ENCODE measurements at regions not wholly inside any gene's neighbourhood (a gene's known extent, or its start where the extent isn't known, plus 50 kb on each side); places are given as distances from the start of the nearest gene placed in this dataset.

DNA sequence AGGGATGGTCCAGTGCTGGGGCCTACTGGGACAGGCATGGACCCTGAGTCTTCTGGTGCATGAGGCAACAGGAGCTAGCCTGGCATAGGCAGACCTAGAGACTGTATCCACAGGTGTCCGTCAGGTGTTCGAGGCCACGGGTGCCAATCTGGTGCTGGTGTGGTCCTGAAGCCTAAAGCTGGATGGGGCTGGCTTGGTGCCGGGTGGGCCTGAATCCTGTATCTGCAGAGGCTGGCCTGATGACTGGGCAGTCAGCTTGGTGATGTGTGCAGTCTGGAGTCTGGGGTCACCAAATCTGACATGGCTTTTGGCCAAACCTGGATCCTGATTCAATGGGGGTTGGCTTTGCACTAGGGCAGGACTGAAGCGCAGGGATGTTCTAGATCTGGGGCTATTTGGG is 269.8 kb upstream of the GRIA3 start:
- TF ChIP-seq, protein P1, sequence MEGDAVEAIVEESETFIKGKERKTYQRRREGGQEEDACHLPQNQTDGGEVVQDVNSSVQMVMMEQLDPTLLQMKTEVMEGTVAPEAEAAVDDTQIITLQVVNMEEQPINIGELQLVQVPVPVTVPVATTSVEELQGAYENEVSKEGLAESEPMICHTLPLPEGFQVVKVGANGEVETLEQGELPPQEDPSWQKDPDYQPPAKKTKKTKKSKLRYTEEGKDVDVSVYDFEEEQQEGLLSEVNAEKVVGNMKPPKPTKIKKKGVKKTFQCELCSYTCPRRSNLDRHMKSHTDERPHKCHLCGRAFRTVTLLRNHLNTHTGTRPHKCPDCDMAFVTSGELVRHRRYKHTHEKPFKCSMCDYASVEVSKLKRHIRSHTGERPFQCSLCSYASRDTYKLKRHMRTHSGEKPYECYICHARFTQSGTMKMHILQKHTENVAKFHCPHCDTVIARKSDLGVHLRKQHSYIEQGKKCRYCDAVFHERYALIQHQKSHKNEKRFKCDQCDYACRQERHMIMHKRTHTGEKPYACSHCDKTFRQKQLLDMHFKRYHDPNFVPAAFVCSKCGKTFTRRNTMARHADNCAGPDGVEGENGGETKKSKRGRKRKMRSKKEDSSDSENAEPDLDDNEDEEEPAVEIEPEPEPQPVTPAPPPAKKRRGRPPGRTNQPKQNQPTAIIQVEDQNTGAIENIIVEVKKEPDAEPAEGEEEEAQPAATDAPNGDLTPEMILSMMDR (IDR thresholded peaks at IDR 0.05) = no peak
- TF ChIP-seq POLR2A (IDR thresholded peaks at IDR 0.05) = no peak
- no peak for TF ChIP-seq EP300 (IDR thresholded peaks at IDR 0.05)
